IPS-18c (cell line): ENCODE measurements at regions not wholly inside any gene's neighbourhood (a gene's known extent, or its start where the extent isn't known, plus 50 kb on each side); places are given as distances from the start of the nearest gene placed in this dataset.

Experiments
- H3K4me3 ChIP-seq: 2 replicates; pipeline ENCODE4 v1.7.0; 2013; ENCODE audit warnings: low read depth, mild to moderate bottlenecking, low read length, moderate library complexity; ENCODE audit not compliant: insufficient read depth
- H3K9me3 ChIP-seq: one replicate; pipeline ENCODE4 v1.6.1; 2013; ENCODE audit warnings: mild to moderate bottlenecking, low read length, moderate library complexity; ENCODE audit not compliant: control insufficient read depth, insufficient read depth

DNA sequence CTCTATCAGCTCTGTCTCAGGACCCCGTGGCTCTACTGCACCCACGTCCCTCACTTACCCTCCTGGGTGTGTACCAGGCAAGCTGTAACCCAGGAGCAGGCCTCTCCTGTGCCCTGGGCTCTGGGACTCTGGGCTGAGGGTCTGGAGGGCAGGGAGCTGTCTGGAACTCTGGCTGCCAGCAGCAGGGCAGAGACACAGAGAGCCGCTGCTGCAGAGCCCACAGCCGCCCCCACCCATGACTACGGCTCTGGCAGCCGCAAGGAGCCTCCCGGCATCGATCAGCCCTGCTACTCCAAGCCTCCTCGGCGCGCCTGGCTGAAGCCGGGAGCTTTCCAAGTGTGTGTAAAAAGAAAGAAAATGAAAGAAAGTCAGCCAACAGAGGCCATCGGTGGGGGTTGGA is 103.7 kb upstream of the ATP2B2 start:
- peaks cover 3% of the 10 kb centered on the region for H3K9me3 ChIP-seq

DNA sequence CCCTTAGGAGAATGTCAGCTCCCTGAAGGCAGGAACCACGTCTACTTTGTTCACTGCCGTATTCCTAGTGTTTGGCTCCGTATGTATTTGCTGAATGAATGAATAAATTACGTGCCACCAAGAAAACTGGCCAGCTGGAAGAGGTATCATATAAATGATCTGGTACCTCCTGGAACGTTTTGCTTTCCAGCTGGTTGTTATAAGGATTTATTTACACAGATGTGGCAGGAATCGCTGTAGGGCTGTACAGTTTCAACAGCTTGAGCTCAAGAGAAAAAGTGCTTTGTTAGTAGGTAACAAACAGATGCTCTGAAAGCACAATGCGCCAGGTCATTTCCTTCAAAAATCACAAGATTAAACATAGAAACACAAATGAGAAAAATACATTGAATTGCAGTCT is 108.8 kb upstream of the ATP2B2 start:
- Histone ChIP-seq H3K9me3 (peaks cover 3% of the 10 kb centered on the region), H3K4me3 (no peak overlapping the region)

More for the DNA sequence above, 103.7 kb upstream of the ATP2B2 start:
- H3K4me3 ChIP-seq, result no peak overlapping the region

DNA sequence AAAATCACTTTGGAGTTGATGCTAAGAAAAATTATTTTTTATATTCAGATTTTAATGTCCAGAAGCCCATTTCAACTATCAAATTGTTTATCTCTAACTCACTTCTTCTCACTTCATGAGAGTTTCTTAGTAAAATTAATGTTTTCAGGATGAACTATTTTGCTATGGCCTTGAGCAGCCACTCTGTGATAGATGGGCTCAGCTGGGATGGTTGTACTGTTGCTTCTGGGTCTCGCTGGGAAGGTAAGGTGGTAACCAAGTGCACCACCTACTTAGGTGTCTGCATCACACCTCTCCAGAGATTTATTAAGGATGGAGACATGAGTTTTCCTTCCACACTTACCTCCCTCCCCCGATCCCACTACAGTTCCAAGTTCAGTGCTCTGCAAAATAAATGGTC is 110.3 kb upstream of the ATP2B2 start:
- peaks cover 3% of the 10 kb centered on the region for H3K9me3 ChIP-seq

DNA sequence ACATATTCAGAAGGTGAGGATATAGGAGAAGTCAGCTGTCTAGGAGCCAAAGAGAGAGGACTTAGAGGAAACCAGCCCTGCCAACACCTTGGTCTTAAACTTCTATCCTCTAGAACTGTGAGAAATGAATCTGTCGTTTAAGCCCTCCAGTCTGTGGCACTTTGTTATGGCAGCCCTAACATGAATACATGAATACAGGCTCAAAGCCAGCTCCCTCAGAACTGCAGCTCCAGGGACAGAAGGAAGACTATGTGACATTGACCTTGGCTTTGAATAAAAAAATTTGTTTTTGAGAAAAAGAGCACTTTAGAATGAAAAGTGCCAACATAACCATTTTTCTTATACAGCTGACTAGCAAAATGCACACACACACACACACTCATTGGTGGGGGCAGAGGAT is 110.9 kb upstream of the ATP2B2 start:
- Histone ChIP-seq H3K9me3 (peaks cover 3% of the 10 kb centered on the region), H3K4me3 (no peak overlapping the region)

More for the DNA sequence above, 110.3 kb upstream of the ATP2B2 start:
- no peak overlapping the region for H3K4me3 ChIP-seq

DNA sequence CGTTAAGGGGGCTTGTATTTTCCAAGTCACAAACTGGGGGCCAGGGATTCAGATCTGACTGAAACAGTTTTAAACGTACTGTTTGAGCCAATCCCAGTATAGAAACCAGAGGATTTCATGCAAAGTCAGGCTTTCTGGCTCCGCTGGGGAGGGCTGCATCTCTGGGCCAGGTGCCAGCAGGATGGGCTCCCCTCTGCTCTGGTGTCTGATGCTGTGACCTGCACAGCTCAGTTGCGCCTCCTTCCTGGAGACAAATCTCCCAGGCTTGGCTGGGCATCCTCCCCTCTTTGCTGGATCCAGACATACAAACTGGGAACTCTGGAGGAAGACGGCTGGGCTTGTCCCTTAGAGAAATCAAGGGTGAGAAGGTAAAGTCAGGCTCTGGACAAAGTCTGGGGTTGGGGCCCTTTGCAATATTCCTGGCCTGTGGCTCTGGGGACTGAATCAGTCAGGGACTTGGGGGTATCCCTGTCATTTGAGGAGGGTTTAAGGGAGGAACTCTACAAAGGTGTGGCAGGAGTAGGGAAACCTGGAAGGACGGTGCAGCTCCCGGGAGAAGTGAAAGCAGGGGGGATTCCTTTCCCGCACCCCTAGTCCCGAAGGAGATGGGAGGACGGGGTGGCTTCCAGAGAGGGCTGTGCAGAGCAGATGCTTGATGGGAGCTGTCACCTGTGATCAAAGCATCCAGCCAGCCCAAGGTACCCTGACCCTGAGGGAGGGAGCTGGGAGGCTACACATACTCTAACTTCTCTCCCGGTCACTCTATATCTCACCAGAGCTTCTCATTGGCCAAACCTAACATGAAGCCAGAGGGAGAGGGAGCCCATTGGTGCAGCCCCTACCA is 114.8 kb upstream of the ATP2B2 start:
- no peaks in the 10 kb centered on the region for H3K9me3 ChIP-seq

DNA sequence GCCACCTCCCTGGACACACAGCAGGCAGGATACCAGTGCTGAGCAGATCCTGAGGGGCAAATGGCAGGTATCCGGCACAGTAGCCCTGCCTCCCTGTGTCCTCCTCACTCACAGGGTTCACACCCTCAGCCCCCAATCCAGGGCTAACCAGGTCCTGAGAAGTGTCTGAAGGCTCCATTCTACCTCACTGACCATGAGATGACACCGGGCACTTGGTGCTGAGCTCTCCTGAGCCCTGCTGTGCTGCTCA is 115.4 kb upstream of the ATP2B2 start:
- Histone ChIP-seq H3K9me3 (no peaks in the 10 kb centered on the region), H3K4me3 (no peak overlapping the region)

More for the DNA sequence above, 114.8 kb upstream of the ATP2B2 start:
- no peak overlapping the region for H3K4me3 ChIP-seq

DNA sequence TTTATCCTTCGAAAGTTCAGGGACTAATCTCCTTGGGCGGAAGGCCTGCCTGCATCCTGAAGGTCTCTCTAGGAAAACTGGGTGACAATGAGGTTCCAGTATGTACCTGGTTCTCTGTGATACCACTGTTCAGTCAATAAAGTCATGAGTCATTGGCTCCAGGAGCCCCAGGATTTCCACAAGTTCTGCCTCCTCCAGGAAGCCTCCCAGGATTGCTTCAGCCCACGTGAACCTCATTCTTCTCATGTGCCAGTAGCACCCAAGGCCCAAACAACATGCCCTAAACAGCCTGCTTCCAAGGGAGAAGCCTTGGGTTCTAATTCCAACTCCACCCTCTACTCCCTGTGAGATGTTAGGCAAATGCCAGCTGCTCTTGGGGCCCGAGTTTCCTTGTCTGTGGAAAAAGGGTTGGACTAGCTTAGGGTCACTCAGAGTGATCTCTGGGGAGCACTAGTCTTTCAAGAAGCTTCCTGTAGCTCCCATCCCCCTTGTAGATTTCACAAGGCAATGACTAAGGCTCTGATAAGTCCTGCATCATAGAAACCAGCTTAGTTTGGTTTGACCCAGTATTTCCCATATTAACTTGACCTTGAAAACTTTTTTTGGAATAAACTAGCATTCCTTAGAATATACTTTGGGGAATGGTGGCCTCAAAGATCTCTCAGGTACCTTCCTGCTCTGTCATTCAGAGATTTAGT is 118.3 kb upstream of the ATP2B2 start:
- H3K4me3 ChIP-seq, result no peak overlapping the region
- H3K9me3 ChIP-seq, result no peaks in the 10 kb centered on the region

DNA sequence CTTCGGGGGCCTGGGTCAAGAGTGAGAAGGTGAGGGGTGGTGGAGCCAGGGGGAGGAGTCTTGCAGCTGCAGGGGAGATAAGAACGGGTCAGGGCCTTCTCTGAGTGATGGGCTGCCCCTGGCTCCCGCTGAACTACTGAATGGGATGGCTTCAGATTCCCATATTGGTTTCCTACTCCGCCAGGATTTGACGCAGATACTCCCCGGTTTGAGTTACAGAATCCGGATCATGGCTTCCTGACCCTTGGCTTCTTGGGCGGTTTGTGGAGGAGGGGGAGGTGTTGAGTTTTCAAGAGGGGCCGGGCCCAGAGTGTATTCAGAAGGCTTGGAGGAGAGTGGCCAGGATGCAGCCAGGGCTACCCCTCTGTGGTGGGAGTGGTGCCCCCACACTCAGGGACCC is 119.9 kb upstream of the ATP2B2 start:
- no peak overlapping the region for H3K4me3 ChIP-seq
- no peaks in the 10 kb centered on the region for H3K9me3 ChIP-seq

DNA sequence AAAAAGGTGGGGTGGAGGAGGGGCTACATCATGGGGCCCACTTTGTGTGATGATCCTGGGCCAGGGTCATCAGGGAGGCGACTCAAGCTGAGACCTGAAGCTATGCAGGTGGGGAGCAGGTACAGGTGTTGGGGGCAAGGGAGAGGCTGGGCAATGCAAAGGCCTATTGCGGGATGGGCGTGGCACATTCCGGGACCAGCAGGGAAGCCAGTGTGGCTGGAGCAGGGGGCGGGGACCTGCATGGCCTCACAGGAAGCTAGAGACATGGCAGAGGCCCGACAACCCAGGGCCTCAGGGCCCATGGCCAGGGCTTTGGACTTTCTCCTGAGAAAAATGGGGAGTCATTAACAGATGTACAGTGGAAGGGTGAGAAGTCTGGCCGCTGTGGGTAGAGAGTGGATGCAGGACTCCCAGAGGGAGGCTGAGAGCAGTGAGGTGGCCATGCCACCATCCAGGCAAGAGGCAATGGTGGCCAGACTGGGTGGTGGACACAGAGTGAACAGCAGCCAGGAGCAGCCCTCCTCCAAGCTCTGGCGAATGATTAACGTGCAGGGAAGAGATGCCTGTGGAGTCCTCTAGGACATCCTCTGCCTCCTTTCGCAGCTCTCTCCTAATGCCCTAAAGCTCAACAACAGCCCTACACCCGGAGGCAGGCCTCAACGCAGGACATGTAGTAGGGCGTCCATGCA is 122.6 kb upstream of the ATP2B2 start:
- Histone ChIP-seq H3K4me3 (no peak overlapping the region), H3K9me3 (peaks cover 2% of the 10 kb centered on the region)

DNA sequence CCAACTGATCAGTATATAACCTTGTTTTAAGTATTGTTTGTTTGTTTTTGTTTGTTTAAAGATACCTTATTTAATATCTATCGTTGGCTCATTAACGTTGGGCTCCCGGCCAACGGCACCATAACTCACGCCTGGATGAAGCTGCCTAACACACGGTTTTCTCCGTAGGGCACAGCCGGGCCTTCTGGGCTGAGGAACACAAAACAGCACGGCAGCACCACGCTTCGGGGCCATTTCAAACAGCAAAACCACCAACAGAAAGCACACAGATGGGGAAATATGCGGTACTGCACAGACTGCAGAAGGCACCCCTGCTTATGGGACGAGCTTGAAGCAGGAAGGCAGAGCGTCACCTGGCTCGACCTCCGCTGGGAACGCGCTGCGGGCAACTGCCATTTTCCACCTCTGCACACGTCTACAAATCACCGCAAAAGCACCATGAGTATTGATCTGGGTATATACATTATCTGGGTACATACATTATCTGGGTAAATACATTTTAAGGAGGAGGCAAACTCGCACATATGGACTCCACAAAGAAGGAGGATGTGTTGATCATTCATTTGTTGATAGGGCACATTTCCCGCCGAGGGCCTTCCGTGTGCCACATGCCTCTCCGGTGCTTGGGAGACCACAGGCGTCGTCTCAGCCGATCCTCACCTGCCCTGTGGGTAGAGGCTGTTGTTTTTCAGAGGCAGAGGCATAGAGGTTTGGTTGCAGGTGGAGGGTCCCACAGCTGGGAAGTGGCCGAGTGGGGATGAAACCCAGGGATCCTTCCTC is 123.7 kb upstream of the ATP2B2 start:
- H3K4me3 ChIP-seq, result no peak overlapping the region
- H3K9me3 ChIP-seq, result peaks cover 2% of the 10 kb centered on the region

DNA sequence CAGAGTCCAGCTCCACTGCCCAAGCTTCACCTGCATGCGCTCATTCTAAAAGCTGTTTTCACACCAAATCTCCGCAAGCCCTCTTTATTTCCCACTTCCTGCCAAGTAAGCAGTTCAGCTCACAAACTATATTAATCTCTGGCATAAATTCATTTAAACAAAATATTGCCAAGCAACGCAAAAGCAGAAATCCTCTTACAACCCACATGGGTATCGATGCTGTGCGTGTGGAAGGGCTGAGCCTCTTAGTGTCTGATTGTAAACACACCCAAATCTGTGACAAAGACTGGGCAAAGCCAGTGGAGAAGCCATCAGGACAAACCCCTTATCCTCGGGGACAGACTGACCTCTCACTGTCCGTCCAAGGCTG is 124.3 kb upstream of the ATP2B2 start:
- Histone ChIP-seq H3K9me3 (peaks cover 2% of the 10 kb centered on the region), H3K4me3 (no peak overlapping the region)

DNA sequence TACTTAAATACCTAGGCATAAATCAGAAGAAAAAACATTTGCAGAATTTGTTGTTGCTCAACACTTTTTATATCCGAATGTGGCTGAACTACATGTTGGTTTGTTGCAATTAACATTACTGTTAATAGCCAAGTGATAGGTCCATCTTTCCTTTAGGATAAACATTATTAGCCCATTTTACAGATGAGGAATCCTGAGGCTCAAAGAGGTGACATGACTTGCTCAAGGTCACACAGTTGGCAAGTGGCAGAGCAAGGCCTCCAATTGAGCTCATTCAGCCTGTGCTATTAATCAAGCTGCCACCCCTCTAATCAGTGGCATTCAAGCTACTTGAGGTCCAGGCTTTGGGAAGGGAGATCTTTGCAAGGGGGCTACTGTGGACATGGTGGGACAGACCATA is 125.8 kb upstream of the ATP2B2 start:
- H3K9me3 ChIP-seq, result peaks cover 2% of the 10 kb centered on the region
- H3K4me3 ChIP-seq, result no peak overlapping the region

DNA sequence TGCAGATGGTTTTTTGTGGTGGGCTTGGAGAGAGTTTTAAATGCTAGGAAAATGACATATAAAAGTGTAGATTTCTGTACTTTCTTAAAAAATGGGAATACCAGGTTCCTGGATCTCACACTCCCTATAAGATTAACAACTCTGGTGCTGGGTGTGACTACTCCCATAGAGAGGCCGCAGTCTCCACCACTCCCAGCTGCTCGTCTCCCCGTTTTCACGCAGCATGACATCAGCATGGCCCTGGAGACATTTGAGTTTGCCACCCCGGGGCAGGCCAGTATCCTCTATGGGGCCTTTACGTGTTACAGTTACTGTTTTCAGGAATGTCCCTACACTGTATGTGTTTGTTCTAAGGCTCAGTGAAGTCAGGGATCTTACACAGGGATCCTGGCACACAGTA is 126.7 kb upstream of the ATP2B2 start:
- peaks cover 2% of the 10 kb centered on the region for H3K9me3 ChIP-seq
- H3K4me3 ChIP-seq, result no peak overlapping the region

DNA sequence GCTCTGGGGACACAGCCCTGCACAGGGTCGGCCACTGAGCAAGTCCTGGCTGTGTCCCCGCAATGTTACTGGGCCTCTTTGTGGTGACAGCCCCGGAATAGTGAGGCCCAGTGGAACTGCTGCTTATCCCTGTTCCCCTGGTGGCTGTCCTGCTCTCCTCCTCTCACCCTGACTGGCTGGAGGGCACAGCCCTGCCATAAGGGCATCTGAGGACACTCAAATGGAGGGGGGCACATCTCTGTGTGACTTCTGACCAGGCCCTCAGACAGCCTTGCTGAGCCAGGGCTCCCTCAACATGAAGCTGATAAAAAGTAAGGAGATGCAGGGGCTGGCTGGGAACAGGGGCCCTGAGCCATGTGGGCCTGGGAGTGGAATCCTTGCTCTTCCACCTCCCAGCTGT is 127.4 kb upstream of the ATP2B2 start:
- peaks cover 2% of the 10 kb centered on the region for H3K9me3 ChIP-seq
- H3K4me3 ChIP-seq, result no peak overlapping the region

DNA sequence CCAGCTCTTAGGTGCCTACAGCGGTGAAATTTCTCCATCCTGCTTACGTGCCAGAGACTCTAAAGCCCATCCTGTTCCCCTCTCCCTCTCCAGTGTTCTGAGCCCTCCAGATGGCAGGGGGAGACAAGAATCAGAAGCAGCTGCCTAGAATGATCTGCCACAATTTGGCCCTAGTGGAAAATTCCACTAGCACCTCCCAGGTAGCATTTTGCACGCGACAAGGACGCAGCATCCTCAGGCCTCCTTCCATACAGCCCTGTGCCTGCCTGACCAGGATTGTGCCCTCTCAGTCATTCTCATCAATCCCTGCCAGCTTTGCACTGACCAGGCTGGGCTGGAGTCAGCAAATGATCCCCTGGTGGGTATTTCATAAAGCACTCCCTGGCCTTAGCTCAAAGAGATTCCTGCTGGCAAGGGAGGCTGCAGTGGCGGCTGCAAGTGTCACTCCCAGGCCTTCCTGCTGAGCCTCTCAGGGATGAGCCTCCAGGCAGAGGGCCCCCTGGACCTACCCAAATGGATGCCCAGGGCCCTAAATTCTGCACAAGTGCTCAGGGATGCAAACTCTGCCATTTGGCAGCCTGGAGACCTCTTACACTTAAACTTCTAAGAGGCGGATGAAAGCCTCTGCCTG is 130.2 kb upstream of the ATP2B2 start:
- no peak overlapping the region for H3K4me3 ChIP-seq
- H3K9me3 ChIP-seq, result peaks cover 2% of the 10 kb centered on the region

DNA sequence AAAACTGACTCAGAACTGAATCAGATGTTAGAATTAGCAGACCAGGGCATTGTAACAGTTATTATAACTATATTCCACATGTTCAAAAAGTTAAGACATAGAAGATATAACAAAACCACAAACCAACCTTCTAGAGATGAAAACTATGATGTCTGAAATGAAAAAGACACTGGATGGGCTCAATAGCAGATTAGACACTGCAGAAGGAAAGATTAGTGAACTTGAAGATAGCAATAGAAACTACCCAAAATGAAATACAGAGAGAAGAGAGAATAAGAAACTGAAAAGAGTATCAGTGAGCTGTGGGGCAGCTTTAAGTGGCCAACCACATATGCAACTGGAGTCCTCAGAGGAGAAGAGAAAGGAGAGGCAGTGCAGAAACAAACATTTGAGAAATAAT is 132.0 kb upstream of the ATP2B2 start:
- no peak overlapping the region for H3K4me3 ChIP-seq
- H3K9me3 ChIP-seq, result no peaks in the 10 kb centered on the region

DNA sequence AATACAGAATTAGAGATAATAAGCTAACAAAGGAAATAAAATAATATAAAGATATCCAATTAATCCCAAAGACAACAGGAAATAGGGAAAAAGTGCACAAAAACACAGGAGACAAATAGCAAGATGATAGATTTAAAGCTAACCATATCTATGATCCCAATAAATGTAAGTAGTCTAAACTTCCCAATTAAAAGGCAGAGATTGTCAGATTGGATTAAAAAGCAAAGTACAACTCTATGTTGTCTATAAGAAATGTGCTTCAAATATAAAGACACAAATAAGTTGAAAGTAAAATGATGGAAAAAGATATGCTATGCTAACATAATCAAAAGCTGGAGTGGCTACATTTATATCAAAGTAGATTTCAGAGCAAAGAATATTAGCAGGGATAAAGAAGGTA is 133.1 kb upstream of the ATP2B2 start:
- no peaks in the 10 kb centered on the region for H3K9me3 ChIP-seq
- H3K4me3 ChIP-seq, result no peak overlapping the region
